ENCODE measurements at regions not wholly inside any gene's neighbourhood (a gene's known extent, or its start where the extent isn't known, plus 50 kb on each side); places are given as distances from the start of the nearest gene placed in this dataset.

GRCh38 chr18:44526705-44527415 is 153.8 kb upstream of the SETBP1 start:
- H3K36me3 ChIP-seq, result no peaks in the 10 kb centered on the region

GRCh38 chr18:44533071-44533470 is 147.6 kb upstream of the SETBP1 start:
- peaks cover 19% of the 10 kb centered on the region for H3K4me1 ChIP-seq

More at GRCh38 chr18:44526705-44527415, 153.8 kb upstream of the SETBP1 start:
- Histone ChIP-seq H3K27me3 (no peaks in the 10 kb centered on the region), H3K9me3 (no peaks in the 10 kb centered on the region), H3K4me1 (no peaks in the 10 kb centered on the region), H3K4me3 (no peak overlapping the region), H3K27ac (no peak overlapping the region)
- DNase-seq (ENCODE audit: low spot score in 2 of 2), result no peak
- TF ChIP-seq POLR2A (IDR thresholded peaks at IDR 0.05) (no peak), CTCF (IDR thresholded peaks at IDR 0.05) (no peak), POLR2AphosphoS5 (IDR thresholded peaks at IDR 0.05) (no peak), EP300 (IDR thresholded peaks at IDR 0.05) (no peak)

GRCh38 chr18:44536046-44536445 is 144.6 kb upstream of the SETBP1 start:
- WGBS, result 19% methylated on average over 1 of the region's 1 CpG
- Histone ChIP-seq H3K9me3 (no peaks in the 10 kb centered on the region), H3K36me3 (no peaks in the 10 kb centered on the region), H3K4me3 (no peak overlapping the region), H3K27me3 (no peaks in the 10 kb centered on the region), H3K4me1 (peaks cover 19% of the 10 kb centered on the region), H3K27ac (no peak overlapping the region)
- no peak for DNase-seq (ENCODE audit: low spot score in 2 of 2)
- no peak for TF ChIP-seq POLR2AphosphoS5 (IDR thresholded peaks at IDR 0.05)
- TF ChIP-seq POLR2A (IDR thresholded peaks at IDR 0.05), result no peak
- no peak for TF ChIP-seq EP300 (IDR thresholded peaks at IDR 0.05)
- no peak for TF ChIP-seq CTCF (IDR thresholded peaks at IDR 0.05)

More at GRCh38 chr18:44533071-44533470, 147.6 kb upstream of the SETBP1 start:
- TF ChIP-seq POLR2A (IDR thresholded peaks at IDR 0.05), result no peak
- TF ChIP-seq POLR2AphosphoS5 (IDR thresholded peaks at IDR 0.05), result no peak
- TF ChIP-seq CTCF (IDR thresholded peaks at IDR 0.05), result no peak
- no peak for TF ChIP-seq EP300 (IDR thresholded peaks at IDR 0.05)
- Histone ChIP-seq H3K4me3 (no peak overlapping the region), H3K36me3 (no peaks in the 10 kb centered on the region), H3K27me3 (no peaks in the 10 kb centered on the region), H3K9me3 (no peaks in the 10 kb centered on the region), H3K27ac (no peak overlapping the region)
- WGBS, result 87% methylated on average over 2 of the region's 2 CpGs
- DNase-seq (ENCODE audit: low spot score in 2 of 2), result no peak

- no peak for TF ChIP-seq POLR2A (IDR thresholded peaks at IDR 0.05)
- TF ChIP-seq CTCF (IDR thresholded peaks at IDR 0.05), result no peak
- TF ChIP-seq EP300 (IDR thresholded peaks at IDR 0.05), result no peak
- TF ChIP-seq POLR2AphosphoS5 (IDR thresholded peaks at IDR 0.05), result no peak
Observed at GRCh38 chr18:44536619-44537018, 144.1 kb upstream of the SETBP1 start.

GRCh38 chr18:44537526-44537925 is 143.2 kb upstream of the SETBP1 start:
- no peaks in the 10 kb centered on the region for H3K27me3 ChIP-seq

More at GRCh38 chr18:44536619-44537018, 144.1 kb upstream of the SETBP1 start:
- 50% methylated on average over 1 of the region's 1 CpG for WGBS
- DNase-seq (ENCODE audit: low spot score in 2 of 2), result no peak
- H3K4me1 ChIP-seq, result peaks cover 23% of the 10 kb centered on the region
- H3K4me3 ChIP-seq, result no peak overlapping the region
- no peak overlapping the region for H3K27ac ChIP-seq
- no peaks in the 10 kb centered on the region for H3K27me3 ChIP-seq
- H3K9me3 ChIP-seq, result no peaks in the 10 kb centered on the region
- no peaks in the 10 kb centered on the region for H3K36me3 ChIP-seq

More at GRCh38 chr18:44537526-44537925, 143.2 kb upstream of the SETBP1 start:
- H3K36me3 ChIP-seq, result no peaks in the 10 kb centered on the region
- H3K9me3 ChIP-seq, result no peaks in the 10 kb centered on the region
- no peak for TF ChIP-seq CTCF (IDR thresholded peaks at IDR 0.05)
- no peak for TF ChIP-seq POLR2A (IDR thresholded peaks at IDR 0.05)
- no peak for TF ChIP-seq EP300 (IDR thresholded peaks at IDR 0.05)
- TF ChIP-seq POLR2AphosphoS5 (IDR thresholded peaks at IDR 0.05), result no peak
- H3K4me1 ChIP-seq, result peaks cover 30% of the 10 kb centered on the region
- no peak overlapping the region for H3K4me3 ChIP-seq
- no peak overlapping the region for H3K27ac ChIP-seq
- 44% methylated on average over 2 of the region's 2 CpGs for WGBS
- peak in 1 of 2 donors; percentile 57 for DNase-seq (ENCODE audit: low spot score in 2 of 2)

Data from suprapubic skin (tissue), 4 donors.